ENCODE measurements at regions not wholly inside any gene's neighbourhood (a gene's known extent, or its start where the extent isn't known, plus 50 kb on each side); places are given as distances from the start of the nearest gene placed in this dataset.

DNA sequence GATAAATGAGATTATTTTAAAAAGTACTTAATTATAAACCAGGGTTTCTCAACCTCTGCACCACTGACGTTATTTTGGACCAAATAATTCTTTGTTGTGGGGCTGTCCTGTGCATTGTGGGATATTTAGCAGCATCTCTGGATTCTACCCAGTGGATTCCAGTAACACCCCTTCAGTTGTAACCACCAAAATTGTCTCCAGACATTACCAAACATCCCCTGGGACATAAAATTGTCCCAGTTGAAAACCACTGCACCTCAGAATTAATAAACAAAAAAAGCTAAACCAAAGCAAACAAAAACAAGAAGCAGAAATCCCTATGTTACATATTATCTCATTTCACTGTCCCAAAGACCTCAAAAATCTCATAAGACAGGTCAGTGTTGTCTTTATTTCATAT is 54.2 kb upstream of the GIMD1 start:
- TF ChIP-seq, protein P1, sequence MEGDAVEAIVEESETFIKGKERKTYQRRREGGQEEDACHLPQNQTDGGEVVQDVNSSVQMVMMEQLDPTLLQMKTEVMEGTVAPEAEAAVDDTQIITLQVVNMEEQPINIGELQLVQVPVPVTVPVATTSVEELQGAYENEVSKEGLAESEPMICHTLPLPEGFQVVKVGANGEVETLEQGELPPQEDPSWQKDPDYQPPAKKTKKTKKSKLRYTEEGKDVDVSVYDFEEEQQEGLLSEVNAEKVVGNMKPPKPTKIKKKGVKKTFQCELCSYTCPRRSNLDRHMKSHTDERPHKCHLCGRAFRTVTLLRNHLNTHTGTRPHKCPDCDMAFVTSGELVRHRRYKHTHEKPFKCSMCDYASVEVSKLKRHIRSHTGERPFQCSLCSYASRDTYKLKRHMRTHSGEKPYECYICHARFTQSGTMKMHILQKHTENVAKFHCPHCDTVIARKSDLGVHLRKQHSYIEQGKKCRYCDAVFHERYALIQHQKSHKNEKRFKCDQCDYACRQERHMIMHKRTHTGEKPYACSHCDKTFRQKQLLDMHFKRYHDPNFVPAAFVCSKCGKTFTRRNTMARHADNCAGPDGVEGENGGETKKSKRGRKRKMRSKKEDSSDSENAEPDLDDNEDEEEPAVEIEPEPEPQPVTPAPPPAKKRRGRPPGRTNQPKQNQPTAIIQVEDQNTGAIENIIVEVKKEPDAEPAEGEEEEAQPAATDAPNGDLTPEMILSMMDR (IDR thresholded peaks at IDR 0.05): no peak
- Histone ChIP-seq H3K27ac (no peak overlapping the region), H3K9ac (ENCODE audit: low read depth in 2 of 2, low read length in 2 of 2) (no peak overlapping the region), H3K4me1 (no peaks in the 10 kb centered on the region), H3K9me3 (no peaks in the 10 kb centered on the region), H3K27me3 (no peaks in the 10 kb centered on the region), H3K4me3 (no peak overlapping the region), H3K36me3 (no peaks in the 10 kb centered on the region)
- intact Hi-C loops (cut with DNase I): no loop called here
- DNase-seq: no peak

DNA sequence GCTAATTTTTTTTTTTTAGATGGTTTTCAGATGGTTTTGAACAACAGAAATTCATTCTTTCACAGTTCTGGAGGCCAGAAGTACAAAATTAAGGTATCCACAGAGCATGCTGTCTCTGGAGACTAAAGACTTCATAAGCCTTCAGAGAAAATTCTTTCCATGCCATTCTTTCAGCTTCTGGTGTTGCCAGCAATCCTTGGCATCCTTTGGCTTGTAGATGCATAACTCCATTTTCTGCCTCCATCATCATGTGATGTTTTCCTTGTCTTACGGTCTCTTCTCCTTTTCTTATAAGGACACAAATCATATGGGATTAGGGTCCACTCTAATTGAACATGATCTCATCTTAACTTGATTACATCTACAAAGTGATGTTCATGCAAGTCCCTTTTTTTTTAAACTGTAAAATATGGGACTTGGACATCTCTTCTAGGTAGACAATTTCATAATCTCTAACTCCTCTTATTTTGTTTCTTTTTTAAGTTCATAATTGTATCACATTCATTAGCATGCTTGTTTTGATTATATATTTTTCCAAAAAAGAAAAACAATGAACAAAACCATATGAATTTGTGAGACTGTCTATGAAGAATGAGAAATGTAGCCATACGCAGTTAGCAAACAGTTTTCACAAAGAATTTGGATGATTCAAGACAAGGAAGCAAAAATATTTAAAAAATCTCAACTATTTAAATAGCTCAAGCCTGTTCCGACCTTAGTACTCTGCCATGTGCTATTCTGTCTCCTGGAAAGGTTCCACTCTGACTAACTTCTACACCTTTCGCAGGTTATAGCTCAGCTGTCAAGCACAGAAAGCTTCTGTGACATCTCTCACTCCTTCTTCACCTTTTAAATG is 53.1 kb upstream of the GIMD1 start:
- Histone ChIP-seq H3K9me3 (no peaks in the 10 kb centered on the region), H3K4me3 (no peak overlapping the region), H3K9ac (ENCODE audit: low read depth in 2 of 2, low read length in 2 of 2) (no peak overlapping the region), H3K4me1 (no peaks in the 10 kb centered on the region), H3K27me3 (no peaks in the 10 kb centered on the region), H3K27ac (no peak overlapping the region), H3K36me3 (no peaks in the 10 kb centered on the region)
- intact Hi-C loops (cut with DNase I): no loop called here
- TF ChIP-seq, protein P1 (IDR thresholded peaks at IDR 0.05): no peak
- DNase-seq: no peak

DNA sequence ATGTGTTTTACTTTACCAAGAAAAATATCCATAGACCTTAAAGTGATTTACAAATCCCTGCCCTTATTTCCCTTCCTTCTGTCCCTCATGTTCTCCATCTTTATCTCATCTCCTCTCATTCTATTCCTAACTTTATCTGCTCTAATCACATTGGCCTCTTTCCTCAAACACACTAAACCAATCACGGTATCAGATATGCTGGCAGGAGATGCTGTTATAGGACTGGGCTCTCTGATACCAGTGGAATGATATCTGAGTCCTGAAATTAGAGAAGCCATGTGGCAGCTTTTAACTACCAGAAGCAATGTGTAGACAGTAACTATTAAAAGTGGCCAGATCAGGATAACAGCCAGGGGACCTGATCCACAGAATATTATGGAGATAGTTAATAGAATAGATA is 49.9 kb upstream of the GIMD1 start:
- no peak for DNase-seq
- no peaks in the 10 kb centered on the region for H3K27me3 ChIP-seq
- intact Hi-C loops (cut with DNase I): no loop called here
- TF ChIP-seq, protein P1 (IDR thresholded peaks at IDR 0.05): no peak
- no peaks in the 10 kb centered on the region for H3K4me1 ChIP-seq
- no peaks in the 10 kb centered on the region for H3K9me3 ChIP-seq
- H3K27ac ChIP-seq: no peak overlapping the region
- H3K9ac ChIP-seq (ENCODE audit: low read depth in 2 of 2, low read length in 2 of 2): no peak overlapping the region
- H3K36me3 ChIP-seq: no peaks in the 10 kb centered on the region
- no peak overlapping the region for H3K4me3 ChIP-seq

Measured in colonic mucosa (tissue), 4 donors.